IPS-20b (cell line): ENCODE measurements at regions not wholly inside any gene's neighbourhood (a gene's known extent, or its start where the extent isn't known, plus 50 kb on each side); places are given as distances from the start of the nearest gene placed in this dataset.
"Not testable (repeated sequence)": the region's sequence is repeated elsewhere in the genome, so short reads cannot be mapped to it uniquely, and the experiment has no call there.

Source experiments
- H3K27ac ChIP-seq: one replicate; pipeline ENCODE4 v1.5.1; 2013; ENCODE audit warnings: low read length
- H3K27me3 ChIP-seq: 2 replicates; pipeline ENCODE4 v1.6.1; 2013; ENCODE audit warnings: mild to moderate bottlenecking, low read length, inconsistent platforms; ENCODE audit not compliant: insufficient read depth
- H3K36me3 ChIP-seq: 2 replicates; pipeline ENCODE4 v1.6.1; 2013; ENCODE audit warnings: low read depth, mild to moderate bottlenecking, inconsistent platforms, low read length, moderate library complexity; ENCODE audit not compliant: insufficient read depth
- H3K4me1 ChIP-seq: 2 replicates; pipeline ENCODE4 v1.6.1; 2013; ENCODE audit warnings: mild to moderate bottlenecking, control low read depth, inconsistent platforms, low read length, moderate library complexity; ENCODE audit not compliant: insufficient read depth
- H3K4me3 ChIP-seq: 2 replicates; pipeline ENCODE4 v1.5.1; 2013; ENCODE audit warnings: mild to moderate bottlenecking, low read length, inconsistent platforms
- H3K9ac ChIP-seq: 2 replicates; pipeline ENCODE4 v1.6.1; 2013; ENCODE audit warnings: low read depth, mild to moderate bottlenecking, inconsistent platforms, low read length, moderate library complexity
- H3K9me3 ChIP-seq: 2 replicates; pipeline ENCODE4 v1.6.1; 2013; ENCODE audit warnings: mild to moderate bottlenecking, low read depth, low read length, inconsistent platforms; ENCODE audit not compliant: insufficient read depth

- H3K9me3 ChIP-seq, result peaks cover 6% of the 10 kb centered on the region
- H3K27ac ChIP-seq, result no peak overlapping the region
- H3K36me3 ChIP-seq, result no peaks in the 10 kb centered on the region
- H3K4me1 ChIP-seq, result no peaks in the 10 kb centered on the region
- no peak overlapping the region for H3K4me3 ChIP-seq
- no peaks in the 10 kb centered on the region for H3K27me3 ChIP-seq
- H3K9ac ChIP-seq, result no peak overlapping the region
Observed at GRCh38 chr2:42999856-43000241, 207.5 kb upstream of the HAAO start.

DNA sequence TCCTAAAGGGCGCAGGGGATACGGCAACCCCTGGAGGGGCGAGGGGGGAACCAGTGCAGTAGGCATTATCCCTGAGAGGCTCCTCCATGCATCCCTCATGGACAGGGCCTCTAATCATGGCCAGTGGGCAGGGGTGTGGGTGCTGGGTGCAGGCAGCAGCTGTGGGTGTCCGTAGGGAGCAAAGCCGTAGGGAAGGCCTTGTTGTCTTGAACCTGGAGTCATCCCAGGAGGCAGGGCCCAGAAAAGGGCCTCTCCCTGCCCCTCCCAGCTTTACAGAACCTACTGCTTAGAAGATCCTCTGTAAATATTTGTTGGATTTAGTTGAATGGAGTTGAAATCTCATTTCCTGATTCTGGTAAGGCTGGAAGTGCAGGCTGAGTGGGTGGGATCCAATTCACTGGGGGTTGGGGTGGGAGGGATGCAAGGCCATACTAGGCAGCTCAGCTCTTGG, 207.0 kb upstream of the HAAO start:
- no peaks in the 10 kb centered on the region for H3K4me1 ChIP-seq
- no peaks in the 10 kb centered on the region for H3K36me3 ChIP-seq
- no peak overlapping the region for H3K4me3 ChIP-seq
- H3K27me3 ChIP-seq, result no peaks in the 10 kb centered on the region
- H3K9me3 ChIP-seq, result peaks cover 6% of the 10 kb centered on the region
- H3K9ac ChIP-seq, result no peak overlapping the region
- no peak overlapping the region for H3K27ac ChIP-seq

GRCh38 chr2:42998721-42999120, 206.3 kb upstream of the HAAO start:
- Histone ChIP-seq H3K4me1 (no peaks in the 10 kb centered on the region), H3K36me3 (no peaks in the 10 kb centered on the region), H3K9ac (no peak overlapping the region), H3K4me3 (no peak overlapping the region), H3K27ac (no peak overlapping the region), H3K27me3 (no peaks in the 10 kb centered on the region), H3K9me3 (peaks cover 6% of the 10 kb centered on the region)

DNA sequence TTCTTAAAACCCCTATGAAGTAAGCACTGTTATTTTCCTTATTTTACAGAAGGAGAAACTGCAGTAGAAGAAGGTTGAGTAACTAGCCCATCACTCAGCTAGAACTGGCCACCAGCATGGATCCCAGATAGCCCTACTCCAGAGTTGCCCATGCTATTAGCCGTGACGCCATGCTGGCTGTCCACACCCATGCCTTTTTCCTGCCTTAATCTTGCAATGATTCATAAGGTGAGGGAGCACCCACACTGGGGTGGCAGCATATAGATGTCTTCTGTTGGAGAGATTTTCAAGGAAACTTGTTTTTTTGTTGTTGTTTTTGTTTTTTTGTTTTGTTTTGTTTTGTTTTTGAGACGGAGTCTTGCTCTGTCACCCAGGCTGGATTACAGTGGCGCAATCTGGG, 204.1 kb upstream of the HAAO start:
- H3K27me3 ChIP-seq, result no peaks in the 10 kb centered on the region

DNA sequence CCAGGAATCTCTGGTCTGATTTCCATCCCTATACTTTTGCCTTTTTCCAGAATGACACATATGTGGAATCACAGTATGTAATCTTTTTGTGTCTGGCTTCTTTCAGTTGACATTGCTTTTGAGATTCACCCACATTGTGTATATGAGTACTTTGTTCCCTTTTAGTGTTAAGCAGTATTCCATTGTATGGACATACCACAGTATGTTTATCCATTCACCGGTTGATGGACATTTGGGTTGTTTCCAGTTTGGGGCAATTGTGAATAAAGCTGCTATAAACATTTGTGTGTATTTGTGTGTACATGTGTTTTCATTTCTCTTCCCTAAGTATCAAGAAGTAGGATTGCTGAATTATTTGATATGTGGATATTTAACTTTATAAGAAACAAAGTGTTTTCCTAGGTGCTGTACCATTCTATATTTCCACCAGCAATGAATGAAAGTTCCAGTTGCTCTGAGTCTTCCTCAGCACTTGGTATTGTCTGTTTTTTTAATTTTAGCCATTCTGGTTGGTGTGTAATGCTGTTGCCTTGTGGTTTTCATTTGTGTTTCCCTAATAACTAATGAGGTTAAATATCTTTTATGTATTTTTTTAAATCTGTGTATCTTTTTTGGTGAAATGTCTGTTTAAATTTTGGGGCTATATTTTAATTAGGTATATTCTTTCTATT, 203.5 kb upstream of the HAAO start:
- H3K4me1 ChIP-seq, result no peaks in the 10 kb centered on the region
- no peak overlapping the region for H3K9ac ChIP-seq
- no peak overlapping the region for H3K4me3 ChIP-seq
- no peaks in the 10 kb centered on the region for H3K27me3 ChIP-seq
- H3K27ac ChIP-seq, result no peak overlapping the region
- H3K36me3 ChIP-seq, result no peaks in the 10 kb centered on the region
- peaks cover 6% of the 10 kb centered on the region for H3K9me3 ChIP-seq

More for the DNA sequence above, 204.1 kb upstream of the HAAO start:
- Histone ChIP-seq H3K27ac (no peak overlapping the region), H3K9me3 (peaks cover 6% of the 10 kb centered on the region), H3K4me1 (no peaks in the 10 kb centered on the region), H3K9ac (no peak overlapping the region), H3K36me3 (no peaks in the 10 kb centered on the region), H3K4me3 (no peak overlapping the region)

DNA sequence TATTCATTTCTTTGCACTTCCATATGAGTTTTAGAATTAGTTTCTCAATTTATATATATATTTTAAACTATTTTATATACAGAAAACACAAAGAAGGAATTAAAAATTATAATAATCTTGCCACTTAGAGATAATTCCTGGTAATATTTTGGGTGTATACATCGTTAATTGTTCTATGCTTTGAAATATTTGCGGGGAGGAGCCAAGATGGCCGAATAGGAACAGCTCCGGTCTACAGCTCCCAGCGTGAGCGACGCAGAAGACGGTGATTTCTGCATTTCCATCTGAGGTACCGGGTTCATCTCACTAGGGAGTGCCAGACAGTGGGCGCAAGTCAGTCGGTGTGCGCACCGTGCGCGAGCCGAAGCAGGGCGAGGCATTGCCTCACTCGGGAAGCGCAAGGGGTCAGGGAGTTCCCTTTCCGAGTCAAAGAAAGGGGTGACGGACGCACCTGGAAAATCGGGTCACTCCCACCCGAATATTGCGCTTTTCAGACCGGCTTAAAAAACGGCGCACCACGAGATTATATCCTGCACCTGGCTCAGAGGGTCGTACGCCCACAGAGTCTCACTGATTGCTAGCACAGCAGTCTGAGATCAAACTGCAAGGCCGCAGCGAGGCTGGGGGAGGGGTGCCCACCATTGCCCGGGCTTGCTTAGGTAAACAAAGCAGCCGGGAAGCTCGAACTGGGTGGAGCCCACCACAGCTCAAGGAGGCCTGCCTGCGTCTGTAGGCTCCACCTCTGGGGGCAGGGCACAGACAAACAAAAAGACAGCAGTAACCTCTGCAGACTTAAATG, 197.1 kb upstream of the HAAO start:
- not testable (repeated sequence) for H3K9me3 ChIP-seq, H3K36me3 ChIP-seq, H3K27ac ChIP-seq, H3K4me3 ChIP-seq, H3K27me3 ChIP-seq, H3K4me1 ChIP-seq, H3K9ac ChIP-seq

- H3K27ac ChIP-seq, H3K4me3 ChIP-seq, H3K9me3 ChIP-seq, H3K36me3 ChIP-seq, H3K27me3 ChIP-seq, H3K9ac ChIP-seq, H3K4me1 ChIP-seq: not testable (repeated sequence)
Observed at GRCh38 chr2:42988055-42988454, 195.7 kb upstream of the HAAO start.

DNA sequence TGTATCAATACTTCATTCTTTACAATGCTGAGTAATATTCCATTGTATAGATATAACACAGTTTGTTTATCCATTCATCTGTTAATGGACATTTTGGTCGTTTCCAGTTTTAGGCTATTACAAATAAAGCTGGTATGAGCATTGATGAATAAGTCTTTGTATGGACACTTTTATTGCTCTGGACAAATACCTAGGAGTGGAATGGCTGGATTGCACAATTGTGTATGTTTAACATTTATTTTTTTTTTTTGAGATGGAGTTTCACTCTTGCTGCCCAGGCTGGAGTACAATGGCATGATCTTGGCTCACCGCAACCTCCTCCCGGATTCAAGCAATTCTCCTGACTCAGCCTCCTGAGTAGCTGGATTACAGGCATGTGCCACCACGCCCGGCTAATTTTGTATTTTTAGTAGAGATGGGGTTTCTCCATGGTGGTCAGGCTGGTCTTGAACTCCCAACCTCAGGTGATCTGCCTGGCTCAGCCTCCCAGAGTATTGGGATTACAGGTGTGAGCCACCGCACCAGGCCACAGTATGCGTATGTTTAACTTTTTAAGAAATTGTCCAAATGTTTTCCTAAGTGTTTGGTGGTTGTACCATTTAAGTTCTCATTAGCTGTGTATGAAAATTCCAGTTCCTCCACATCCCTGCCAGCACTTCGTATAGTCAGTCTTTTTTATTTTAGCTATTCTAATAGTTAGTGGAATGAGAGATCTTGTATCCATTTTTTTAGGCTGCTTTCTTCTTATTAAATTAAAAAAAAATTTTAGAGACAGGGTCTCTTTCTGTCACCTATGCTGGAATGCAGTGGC, 194.9 kb upstream of the HAAO start:
- no peaks in the 10 kb centered on the region for H3K36me3 ChIP-seq
- H3K4me3 ChIP-seq, result no peak overlapping the region
- no peaks in the 10 kb centered on the region for H3K4me1 ChIP-seq
- no peak overlapping the region for H3K9ac ChIP-seq
- H3K27me3 ChIP-seq, result no peaks in the 10 kb centered on the region
- no peaks in the 10 kb centered on the region for H3K9me3 ChIP-seq
- no peak overlapping the region for H3K27ac ChIP-seq

- Histone ChIP-seq H3K4me3 (no peak overlapping the region), H3K27me3 (no peaks in the 10 kb centered on the region), H3K9me3 (no peaks in the 10 kb centered on the region), H3K9ac (no peak overlapping the region), H3K27ac (no peak overlapping the region), H3K4me1 (no peaks in the 10 kb centered on the region), H3K36me3 (no peaks in the 10 kb centered on the region)
Observed at GRCh38 chr2:42984617-42985016, 192.2 kb upstream of the HAAO start.

DNA sequence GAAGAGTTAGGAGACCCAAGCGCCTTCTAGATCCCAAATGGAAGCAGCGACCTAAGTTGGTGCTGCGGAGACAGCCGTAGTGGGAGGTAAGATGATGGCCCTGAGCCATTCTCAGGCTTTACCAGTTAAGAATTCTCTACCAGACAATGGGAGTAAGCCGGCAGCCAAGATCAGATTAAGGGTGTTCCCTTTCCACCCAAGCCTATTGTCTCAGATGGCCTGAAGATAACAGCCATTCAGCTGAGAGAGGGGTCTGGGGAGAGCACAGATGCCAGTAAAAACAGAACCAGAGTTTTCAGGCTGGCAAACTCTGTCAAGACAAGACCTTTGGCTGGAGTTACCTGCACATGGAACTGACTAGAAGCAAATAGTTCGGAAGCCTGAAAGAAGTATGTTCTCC, 191.7 kb upstream of the HAAO start:
- no peaks in the 10 kb centered on the region for H3K9me3 ChIP-seq
- H3K27ac ChIP-seq, result no peak overlapping the region
- no peaks in the 10 kb centered on the region for H3K4me1 ChIP-seq
- no peaks in the 10 kb centered on the region for H3K27me3 ChIP-seq
- no peaks in the 10 kb centered on the region for H3K36me3 ChIP-seq
- H3K9ac ChIP-seq, result no peak overlapping the region
- no peak overlapping the region for H3K4me3 ChIP-seq

DNA sequence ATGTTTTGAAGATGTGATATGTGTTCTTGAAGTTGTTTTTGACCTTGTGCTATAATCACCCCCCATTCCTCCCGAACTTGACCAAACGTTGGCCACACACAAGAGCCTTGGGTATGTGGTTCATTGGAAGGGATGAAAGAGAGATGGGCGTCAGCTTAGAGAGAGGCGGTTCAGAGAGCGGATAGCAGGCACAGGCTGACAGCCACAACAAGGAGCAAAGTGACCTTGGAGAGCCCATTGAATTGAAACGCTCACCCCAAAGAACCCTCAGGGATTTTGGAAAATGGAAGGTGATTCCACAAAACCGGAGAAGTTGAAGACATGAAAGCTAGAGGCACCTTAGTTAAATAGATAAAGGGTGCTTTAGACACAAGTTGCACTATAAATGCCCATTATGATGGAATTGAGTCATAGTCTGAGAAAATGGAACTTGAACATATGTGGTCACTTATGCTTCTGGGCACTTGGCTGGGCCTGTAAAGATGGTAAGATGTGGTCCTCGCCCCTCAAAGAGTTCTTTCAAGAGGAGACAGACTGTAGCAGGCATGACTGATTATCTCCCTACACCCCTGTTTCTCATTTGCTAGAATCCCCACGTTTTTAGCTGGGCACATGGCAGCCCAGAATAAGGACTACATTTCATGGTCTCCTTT, 188.5 kb upstream of the HAAO start:
- no peak overlapping the region for H3K9ac ChIP-seq
- no peak overlapping the region for H3K27ac ChIP-seq
- H3K9me3 ChIP-seq, result no peaks in the 10 kb centered on the region
- H3K36me3 ChIP-seq, result no peaks in the 10 kb centered on the region
- H3K4me1 ChIP-seq, result no peaks in the 10 kb centered on the region
- no peak overlapping the region for H3K4me3 ChIP-seq
- no peaks in the 10 kb centered on the region for H3K27me3 ChIP-seq
